Endothelial cell of umbilical vein (primary cell): ENCODE measurements at regions not wholly inside any gene's neighbourhood (a gene's known extent, or its start where the extent isn't known, plus 50 kb on each side); places are given as distances from the start of the nearest gene placed in this dataset.

Experiments used
- BruUV-seq: library from RNA; stranded (reverse); fragments of 400-500 nt; replicated peaks from 2 replicates; lab custom pipeline; 2021; lab: Mats Ljungman, UMichigan
- CTCF ChIA-PET: fragments of 300-600, 350-600 bp; sonication (Branson Sonifier 250); formaldehyde crosslinking; loops from one replicate; lab custom pipeline; 2021; ENCODE audit warnings: antibody characterized with exemption, inconsistent platforms; lab: Charles Lee
- POLR2A ChIA-PET: fragments of 300-600, 350-600 bp; sonication (Branson Sonifier 250); formaldehyde crosslinking; loops from one replicate; lab custom pipeline; 2021; ENCODE audit warnings: antibody characterized with exemption, inconsistent platforms; lab: Charles Lee
- DNase-seq: peaks from one replicate; pipeline ENCODE4 v3.0.0-alpha.2; 2011; ENCODE audit warnings: low read depth, low spot score
- FAIRE-seq: peaks from 2 replicates; lab custom pipeline; 2011; peaks lifted over from hg19 to GRCh38; lab: Jason Lieb, UNC
- H2AFZ ChIP-seq: 2 replicates; pipeline ENCODE4 v1.6.0; 2012; ENCODE audit warnings: low read depth, low read length, control low read depth, inconsistent platforms
- H3K27ac ChIP-seq: 2 replicates; pipeline ENCODE4 v1.5.1; 2011; ENCODE audit warnings: low read depth, mild to moderate bottlenecking, control low read depth, low read length, moderate library complexity; ENCODE audit not compliant: insufficient read depth
- H3K27me3 ChIP-seq, 2 experiments: 2 replicates each; pipeline versions ENCODE4 v1.6.0 to v1.6.1; 2011; ENCODE audit warnings: low read length in 2 of 2, mixed read lengths in 1 of 2; ENCODE audit not compliant: control insufficient read depth in 2 of 2, insufficient read depth in 2 of 2
- H3K36me3 ChIP-seq, 2 experiments: 2 replicates in 1 of 2; 3 replicates in 1 of 2; pipeline ENCODE4 v1.5.1; 2011; ENCODE audit warnings: low read length in 2 of 2, mild to moderate bottlenecking in 1 of 2, moderate library complexity in 1 of 2; ENCODE audit not compliant: control insufficient read depth in 2 of 2, insufficient read depth in 2 of 2; ENCODE audit errors: extremely low read depth in 1 of 2
- H3K4me1 ChIP-seq: 3 replicates; pipeline ENCODE4 v1.5.1; 2011; ENCODE audit warnings: mild to moderate bottlenecking, low read length; ENCODE audit not compliant: control insufficient read depth, insufficient read depth; ENCODE audit errors: extremely low read depth
- H3K4me2 ChIP-seq: 2 replicates; pipeline ENCODE4 v1.6.1; 2011; ENCODE audit warnings: low read length, control low read depth, mixed read lengths; ENCODE audit not compliant: insufficient read depth
- H3K4me3 ChIP-seq, 3 experiments: fragments of 200-600 bp in 1 of 3; sonication (generic), shearing (Covaris generic) in 1 of 3; replicated peaks in 1 of 3; 2 replicates each; pipeline ENCODE4 v1.5.1; 2011 to 2016; ENCODE audit warnings: control low read depth in 3 of 3, low read length in 3 of 3, mild to moderate bottlenecking in 2 of 3, inconsistent platforms in 1 of 3, low read depth in 1 of 3, moderate library complexity in 1 of 3; ENCODE audit not compliant: insufficient read depth in 1 of 3
- H3K79me2 ChIP-seq: 2 replicates; pipeline ENCODE4 v1.6.0; 2012; ENCODE audit warnings: low read length, inconsistent platforms; ENCODE audit not compliant: control insufficient read depth, insufficient read depth
- H3K9ac ChIP-seq: replicated peaks from 2 replicates; pipeline ENCODE3; 2011; ENCODE audit warnings: low read length, control low read depth; ENCODE audit not compliant: insufficient read depth; ENCODE audit errors: extremely low read depth
- H3K9me1 ChIP-seq: replicated peaks from 3 replicates; pipeline ENCODE4 v1.6.0; 2011; ENCODE audit warnings: mild to moderate bottlenecking, low read length; ENCODE audit not compliant: control insufficient read depth, insufficient read depth; ENCODE audit errors: extremely low read depth
- H3K9me3 ChIP-seq: replicated peaks from 2 replicates; pipeline ENCODE4 v1.5.1; 2012; ENCODE audit warnings: low read length, inconsistent platforms; ENCODE audit not compliant: control insufficient read depth, insufficient read depth
- H4K20me1 ChIP-seq: replicated peaks from 2 replicates; pipeline ENCODE3; 2011; ENCODE audit warnings: mild to moderate bottlenecking, low read length; ENCODE audit not compliant: control insufficient read depth, insufficient read depth; ENCODE audit errors: extremely low read depth
- CTCF ChIP-seq, 2 donors: IDR thresholded peaks; 1 replicate in 1 of 2; 2 replicates in 1 of 2; pipeline ENCODE4 v1.5.1; 2011; ENCODE audit warnings: low read length in 2 of 2, mild to moderate bottlenecking in 2 of 2, moderate library complexity in 2 of 2, control low read depth in 1 of 2, inconsistent platforms in 1 of 2, low read depth in 1 of 2; ENCODE audit not compliant: insufficient read depth in 1 of 2; ENCODE audit errors: extremely low read depth in 1 of 2
- EZH2 ChIP-seq: IDR thresholded peaks from 2 replicates; pipeline ENCODE4 v1.6.1; 2012; ENCODE audit warnings: borderline replicate concordance, low read depth, mild to moderate bottlenecking, moderate library complexity, low read length, inconsistent platforms; ENCODE audit not compliant: severe bottlenecking
- FOS ChIP-seq: IDR thresholded peaks from 2 replicates; pipeline ENCODE4 v1.6.1; 2011; ENCODE audit warnings: mild to moderate bottlenecking, low read length, moderate library complexity, borderline replicate concordance; ENCODE audit not compliant: insufficient read depth
- GATA2 ChIP-seq: IDR thresholded peaks from 2 replicates; pipeline ENCODE4 v1.7.0; 2011; ENCODE audit warnings: low read depth, mild to moderate bottlenecking, moderate library complexity, mixed read lengths, low read length; ENCODE audit not compliant: insufficient read length, insufficient read depth
- JUN ChIP-seq: IDR thresholded peaks from 2 replicates; pipeline ENCODE4 v1.6.1; 2011; ENCODE audit warnings: borderline replicate concordance, low read depth; ENCODE audit not compliant: insufficient read length, insufficient read depth
- MYC ChIP-seq: IDR thresholded peaks from one replicate; pipeline ENCODE4 v1.6.1; 2011; ENCODE audit warnings: mild to moderate bottlenecking, low read depth, low read length
- POLR2A ChIP-seq: IDR thresholded peaks from 2 replicates; pipeline ENCODE4 v1.6.1; 2012; ENCODE audit warnings: low read depth, mild to moderate bottlenecking, control low read depth, low read length
- POLR2AphosphoS5 ChIP-seq: IDR thresholded peaks from 2 replicates; pipeline ENCODE4 v1.6.1; 2012; ENCODE audit warnings: low read depth, mild to moderate bottlenecking, control low read depth, low read length, moderate library complexity; ENCODE audit not compliant: insufficient read depth
- dilution Hi-C: fragments of 300-500 bp; cut with MboI; formaldehyde crosslinking; loops from one replicate; pipeline ENCODE4 v1.15.0; 2019; ENCODE audit warnings: low sequenced_read_pairs; ENCODE audit not compliant: extremely low pct_ligation_motif_present
- intact Hi-C: fragments of 100-400 bp; cut with micrococcal nuclease; formaldehyde crosslinking; loops from one replicate; pipeline ENCODE4 v1.10.0; 2022
- TF ChIP-seq, protein P1 (sequence below): IDR thresholded peaks from 2 replicates; pipeline ENCODE4 v1.6.1; 2011; ENCODE audit not compliant: insufficient read depth, insufficient read length

DNA sequence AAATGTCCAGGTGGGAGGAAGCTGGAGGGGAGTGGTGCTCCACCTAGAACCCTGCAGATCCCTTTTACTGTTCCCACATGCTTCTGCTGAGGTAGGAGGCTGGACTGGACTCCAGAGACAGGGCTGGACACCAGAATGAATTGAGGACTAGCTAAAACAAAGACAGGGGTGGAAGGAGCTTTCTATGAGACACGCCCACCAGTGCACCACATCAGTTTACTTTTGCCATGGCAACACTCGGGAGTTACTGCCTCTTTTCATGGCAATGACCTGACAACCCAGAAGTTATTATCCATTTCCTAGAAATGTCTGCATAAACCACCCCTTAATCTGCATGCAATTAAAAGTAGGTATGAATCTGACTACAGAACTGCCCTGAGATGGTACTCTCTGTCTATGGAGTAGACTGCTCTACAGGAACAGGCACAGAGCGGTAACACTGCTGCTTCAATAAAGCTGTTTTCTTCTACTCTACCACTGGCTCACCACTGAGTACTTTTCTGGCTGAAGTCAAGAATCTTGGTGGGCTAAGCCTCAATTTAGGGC, 211.7 kb downstream of the TFAP2C start:
- H3K36me3 ChIP-seq, result no peaks in the 10 kb centered on the region
- CTCF ChIA-PET, result no interaction called here
- no peaks in the 10 kb centered on the region for H3K4me1 ChIP-seq
- intact Hi-C loops (no loop called here), dilution Hi-C loops (no loop called here)
- H3K9me1 ChIP-seq, result no peaks in the 10 kb centered on the region
- H3K4me3 ChIP-seq, result no peak overlapping the region
- H3K4me2 ChIP-seq, result no peak overlapping the region
- H2AFZ ChIP-seq, result no peak overlapping the region
- TF ChIP-seq POLR2AphosphoS5, result no peak
- no peaks in the 10 kb centered on the region for H4K20me1 ChIP-seq
- POLR2A ChIA-PET, result no interaction called here
- BruUV-seq, result no TSS peak
- H3K9ac ChIP-seq, result no peak overlapping the region
- peaks cover 2% of the 10 kb centered on the region for H3K9me3 ChIP-seq
- no peak overlapping the region for H3K27ac ChIP-seq
- H3K79me2 ChIP-seq, result no peaks in the 10 kb centered on the region
- H3K27me3 ChIP-seq, result no peaks in the 10 kb centered on the region
- no peak for FAIRE-seq
- no peak for DNase-seq

DNA sequence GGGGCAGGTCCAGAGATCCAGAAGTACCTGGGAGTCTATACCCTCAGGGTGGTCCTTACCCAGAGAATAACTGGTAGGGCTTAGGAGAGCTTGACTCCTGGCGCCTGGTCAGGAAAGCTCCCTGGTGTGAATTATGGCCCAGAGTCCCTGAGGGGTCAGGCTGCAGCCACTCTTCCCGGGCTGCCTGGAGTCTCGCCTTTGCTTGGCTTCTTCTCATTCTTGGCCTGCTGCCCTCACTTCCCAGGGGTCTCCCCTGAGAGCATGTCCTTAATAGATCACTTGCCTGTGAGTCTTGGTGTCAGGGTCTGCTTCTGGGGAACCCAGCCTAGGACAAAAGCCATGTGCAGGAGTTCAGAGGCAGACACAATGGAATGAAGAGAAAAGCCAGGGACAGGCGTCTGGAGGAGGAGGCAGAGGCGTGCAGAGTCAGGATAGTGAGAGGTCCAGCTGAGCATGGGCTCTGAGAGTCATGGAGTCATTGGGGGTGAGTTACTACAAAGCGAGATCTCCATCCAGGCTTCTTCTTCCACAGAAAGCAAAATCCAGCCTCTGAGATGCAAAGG, 212.3 kb downstream of the TFAP2C start:
- FAIRE-seq, result no peak

More for the DNA sequence above, 212.3 kb downstream of the TFAP2C start:
- no peak for DNase-seq
- BruUV-seq, result no TSS peak
- H3K36me3 ChIP-seq, result no peaks in the 10 kb centered on the region
- H3K79me2 ChIP-seq, result no peaks in the 10 kb centered on the region
- H3K4me1 ChIP-seq, result no peaks in the 10 kb centered on the region
- no peaks in the 10 kb centered on the region for H3K9me1 ChIP-seq
- H4K20me1 ChIP-seq, result no peaks in the 10 kb centered on the region
- no peak overlapping the region for H3K4me3 ChIP-seq
- H3K9ac ChIP-seq, result no peak overlapping the region
- dilution Hi-C loops, result no loop called here
- intact Hi-C loops, result no loop called here
- no peak overlapping the region for H3K27ac ChIP-seq
- no peak overlapping the region for H3K4me2 ChIP-seq
- no peak overlapping the region for H2AFZ ChIP-seq
- H3K9me3 ChIP-seq, result peaks cover 2% of the 10 kb centered on the region
- ChIA-PET POLR2A (no interaction called here), CTCF (no interaction called here)
- H3K27me3 ChIP-seq, result no peaks in the 10 kb centered on the region
- TF ChIP-seq EZH2, result no peak
- no peak for TF ChIP-seq POLR2AphosphoS5
- TF ChIP-seq FOS, result no peak
- TF ChIP-seq CTCF (IDR thresholded peaks at IDR 0.05; ENCODE audit: extremely low read depth in 1 of 2, insufficient read depth in 1 of 2, low read depth in 1 of 2, low read length in 2 of 2), result no peak
- no peak for TF ChIP-seq POLR2A
- TF ChIP-seq MYC, result no peak
- TF ChIP-seq JUN, result no peak
- TF ChIP-seq GATA2, result no peak
- TF ChIP-seq, protein P1, sequence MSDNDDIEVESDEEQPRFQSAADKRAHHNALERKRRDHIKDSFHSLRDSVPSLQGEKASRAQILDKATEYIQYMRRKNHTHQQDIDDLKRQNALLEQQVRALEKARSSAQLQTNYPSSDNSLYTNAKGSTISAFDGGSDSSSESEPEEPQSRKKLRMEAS, result no peak
